HG03558 (cell line): ENCODE measurements at regions not wholly inside any gene's neighbourhood (a gene's known extent, or its start where the extent isn't known, plus 50 kb on each side); places are given as distances from the start of the nearest gene placed in this dataset.
"Not testable (repeated sequence)": the region's sequence is repeated elsewhere in the genome, so short reads cannot be mapped to it uniquely, and the experiment has no call there.

ENCODE experiments used
- ATAC-seq: cut with Tn5 transposase; IDR thresholded peaks from one replicate; pipeline ENCODE4 v1.9.1; 2021; ENCODE audit warnings: moderate number of reproducible peaks; ENCODE audit not compliant: unreplicated experiment; ENCODE audit errors: extremely low read depth

DNA sequence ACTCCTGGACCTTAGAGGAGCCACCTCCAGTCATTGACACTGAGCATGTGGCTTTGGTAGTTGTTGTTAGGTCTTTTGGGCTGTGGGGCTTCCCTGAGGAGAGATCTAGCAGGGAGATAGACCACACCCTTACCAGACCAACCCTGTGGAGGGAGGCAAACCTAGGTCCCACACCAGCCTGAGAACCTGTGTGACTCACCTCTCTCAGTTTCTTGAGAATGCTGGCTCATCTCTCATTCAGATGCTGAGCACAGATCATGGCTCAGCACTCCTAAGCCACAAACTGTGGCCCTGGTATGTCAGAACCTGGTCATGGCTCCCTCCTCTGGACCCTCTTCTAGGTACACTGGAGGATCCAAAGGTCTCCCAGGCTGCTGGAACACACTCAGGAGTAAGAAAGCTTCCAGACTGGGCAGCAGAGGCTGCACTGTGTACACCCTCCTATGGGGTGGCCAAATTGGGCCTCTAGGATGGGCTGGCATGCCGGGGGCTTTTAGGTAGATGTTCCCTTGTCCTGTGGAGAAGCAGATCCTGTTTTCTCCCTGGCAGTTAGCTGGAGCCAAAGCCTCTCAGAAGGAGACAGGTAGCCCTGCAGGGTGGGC, 1294.5 kb downstream of the KHDRBS2 start:
- ATAC-seq: no peak

DNA sequence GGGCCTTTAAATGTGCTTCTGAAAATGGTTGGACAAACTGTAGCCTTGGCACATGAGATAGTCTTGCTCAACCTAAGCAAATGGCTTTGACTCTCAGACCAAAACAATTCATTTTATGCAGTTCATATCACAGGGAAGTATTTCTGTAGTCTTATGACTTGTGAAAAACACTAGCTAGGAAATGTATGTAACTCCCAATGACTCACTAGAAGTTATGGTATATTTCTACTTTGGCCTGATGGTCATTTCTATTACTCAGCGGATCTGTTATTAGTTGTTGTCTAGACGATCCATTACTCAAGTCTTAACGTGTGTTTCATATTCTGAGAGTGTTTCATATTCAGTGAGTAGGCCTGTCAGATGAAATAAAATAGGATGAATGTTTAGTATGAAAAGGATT, 1333.5 kb downstream of the KHDRBS2 start:
- ATAC-seq: no peak

DNA sequence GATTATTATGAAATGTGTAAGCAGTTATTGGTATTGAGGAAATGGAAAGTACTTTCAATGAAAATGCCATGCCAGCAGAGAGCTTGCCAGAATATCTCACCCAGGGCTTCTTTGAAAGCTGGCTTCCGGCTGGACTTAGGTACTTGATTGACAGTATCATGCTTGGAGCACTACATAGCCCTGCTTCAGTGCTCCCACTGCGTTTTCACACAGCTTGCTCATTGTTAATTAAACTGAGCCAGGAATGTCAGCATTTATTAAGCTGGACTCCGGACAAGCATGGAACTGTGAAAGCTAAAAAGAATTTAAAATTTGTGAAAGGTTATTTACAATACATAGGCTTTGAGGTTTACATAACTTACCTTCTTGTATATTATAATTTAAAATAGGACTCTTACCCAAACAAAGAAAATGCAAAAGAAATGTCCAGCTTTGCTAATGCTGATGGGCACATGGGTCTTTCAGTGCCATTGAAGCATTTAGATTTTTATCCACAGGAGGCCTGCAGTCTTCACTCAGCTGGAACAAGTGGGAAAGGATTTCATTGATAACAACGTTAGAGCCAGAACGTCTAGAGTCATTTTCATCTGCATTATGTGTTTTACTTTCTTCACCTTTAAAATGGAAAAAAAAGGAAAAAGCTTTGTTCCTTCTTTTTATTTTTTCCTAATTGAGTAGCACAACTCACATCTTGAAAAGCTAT, 1335.7 kb downstream of the KHDRBS2 start:
- ATAC-seq: not testable (repeated sequence)

DNA sequence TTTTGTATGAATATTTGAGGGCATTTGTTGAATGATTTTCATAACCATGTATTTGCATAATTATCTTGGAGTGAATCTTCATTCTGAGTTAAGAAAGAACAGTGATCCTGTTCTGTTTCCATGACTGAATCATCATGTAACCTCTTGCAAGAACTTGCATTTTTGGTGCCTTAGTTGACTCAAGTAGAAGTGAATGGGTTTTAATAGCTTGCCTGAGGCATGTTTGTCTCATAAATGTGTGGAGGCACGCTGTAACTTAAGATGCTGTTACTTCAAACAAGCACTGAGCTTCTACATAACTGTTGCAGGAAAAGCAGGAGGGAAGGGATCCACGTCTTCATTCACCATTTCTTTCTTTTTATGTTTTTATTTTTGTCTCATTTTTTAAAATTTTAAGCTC, 1338.6 kb downstream of the KHDRBS2 start:
- not testable (repeated sequence) for ATAC-seq

- ATAC-seq: not testable (repeated sequence)
Observed at GRCh38 chr6:60944803-60945202, 1341.2 kb downstream of the KHDRBS2 start.

DNA sequence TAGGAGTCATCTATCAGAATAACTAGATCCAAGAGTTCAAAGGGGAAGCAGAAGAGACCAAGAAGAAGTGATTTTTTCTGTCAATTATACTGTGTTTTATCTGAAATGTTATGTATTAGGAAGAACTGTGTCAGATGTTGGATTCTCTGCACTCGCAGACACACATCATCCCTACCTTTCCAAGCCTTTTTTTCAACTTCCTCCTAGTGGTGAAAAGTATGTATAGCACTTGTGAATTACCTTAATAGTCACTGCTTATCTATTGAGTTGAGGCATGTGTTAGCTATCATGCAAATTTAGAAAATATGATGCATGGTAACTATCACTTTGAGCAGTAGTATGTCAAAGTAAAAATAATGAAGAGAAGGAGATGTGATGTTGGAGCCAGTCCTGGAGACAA, 1350.1 kb downstream of the KHDRBS2 start:
- ATAC-seq: not testable (repeated sequence)

- not testable (repeated sequence) for ATAC-seq
Observed at GRCh38 chr6:60919652-60920051, 1366.4 kb downstream of the KHDRBS2 start.

DNA sequence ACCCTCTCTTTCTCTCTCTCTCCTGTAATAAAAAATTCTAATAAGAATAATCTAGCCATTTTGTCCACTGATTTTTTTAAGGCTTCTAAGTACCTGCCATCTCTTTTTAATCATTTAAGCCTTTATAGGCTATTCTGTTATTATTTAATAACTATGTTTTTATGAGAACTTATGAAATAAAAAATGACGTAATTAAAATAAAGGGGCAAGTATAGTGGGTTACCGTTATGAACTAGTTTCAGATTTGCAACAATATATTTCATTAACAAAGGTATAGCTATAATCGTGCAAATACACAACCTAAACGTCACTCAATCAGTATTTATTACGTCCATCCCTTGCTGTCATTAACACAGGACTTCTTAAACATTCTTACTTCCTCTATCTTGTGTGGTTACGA, 1382.2 kb downstream of the KHDRBS2 start:
- ATAC-seq: not testable (repeated sequence)

DNA sequence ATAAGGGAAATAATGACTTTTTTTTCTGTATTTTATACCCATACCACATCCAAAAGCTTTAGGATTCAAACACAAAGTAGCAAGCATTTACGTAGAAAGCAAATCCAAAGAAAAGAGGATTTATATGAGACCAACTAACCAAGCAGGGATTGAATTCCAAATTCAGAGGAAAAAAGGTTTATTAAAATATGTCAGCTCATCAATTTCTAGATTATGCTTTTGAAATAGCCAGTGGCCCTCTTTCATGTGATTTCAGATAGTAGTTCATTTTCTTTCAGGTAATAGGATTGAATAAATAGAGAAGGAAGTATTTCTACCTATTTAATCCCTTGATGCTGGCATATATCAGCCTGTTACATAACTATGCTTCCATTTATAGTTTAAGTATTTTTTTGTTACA, 1392.7 kb downstream of the KHDRBS2 start:
- ATAC-seq: not testable (repeated sequence)

- ATAC-seq: no peak
Observed at GRCh38 chr6:60891606-60892005, 1394.4 kb downstream of the KHDRBS2 start.

DNA sequence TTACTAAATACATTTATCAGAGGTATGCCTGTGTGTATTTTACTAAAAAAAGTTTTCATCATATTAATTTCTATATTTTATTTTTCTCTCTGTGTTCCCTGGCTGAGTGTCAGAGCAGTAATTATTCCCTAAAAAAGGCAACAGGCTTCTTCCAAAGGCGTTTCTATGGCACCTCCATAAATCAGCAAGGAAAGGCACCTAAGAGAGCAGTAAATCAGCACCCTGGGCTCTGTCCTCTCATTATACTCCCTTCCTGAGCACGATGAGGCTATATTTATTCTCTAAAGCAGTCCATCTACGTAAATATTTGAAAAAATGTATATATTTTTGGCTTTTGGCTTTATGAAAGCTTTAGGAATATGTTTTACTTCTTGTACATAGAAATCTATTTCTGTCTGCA, 1408.6 kb downstream of the KHDRBS2 start:
- not testable (repeated sequence) for ATAC-seq

GRCh38 chr6:60870779-60871178, 1415.2 kb downstream of the KHDRBS2 start:
- ATAC-seq: not testable (repeated sequence)

- no peak for ATAC-seq
Observed at GRCh38 chr6:60867548-60867947, 1418.5 kb downstream of the KHDRBS2 start.

DNA sequence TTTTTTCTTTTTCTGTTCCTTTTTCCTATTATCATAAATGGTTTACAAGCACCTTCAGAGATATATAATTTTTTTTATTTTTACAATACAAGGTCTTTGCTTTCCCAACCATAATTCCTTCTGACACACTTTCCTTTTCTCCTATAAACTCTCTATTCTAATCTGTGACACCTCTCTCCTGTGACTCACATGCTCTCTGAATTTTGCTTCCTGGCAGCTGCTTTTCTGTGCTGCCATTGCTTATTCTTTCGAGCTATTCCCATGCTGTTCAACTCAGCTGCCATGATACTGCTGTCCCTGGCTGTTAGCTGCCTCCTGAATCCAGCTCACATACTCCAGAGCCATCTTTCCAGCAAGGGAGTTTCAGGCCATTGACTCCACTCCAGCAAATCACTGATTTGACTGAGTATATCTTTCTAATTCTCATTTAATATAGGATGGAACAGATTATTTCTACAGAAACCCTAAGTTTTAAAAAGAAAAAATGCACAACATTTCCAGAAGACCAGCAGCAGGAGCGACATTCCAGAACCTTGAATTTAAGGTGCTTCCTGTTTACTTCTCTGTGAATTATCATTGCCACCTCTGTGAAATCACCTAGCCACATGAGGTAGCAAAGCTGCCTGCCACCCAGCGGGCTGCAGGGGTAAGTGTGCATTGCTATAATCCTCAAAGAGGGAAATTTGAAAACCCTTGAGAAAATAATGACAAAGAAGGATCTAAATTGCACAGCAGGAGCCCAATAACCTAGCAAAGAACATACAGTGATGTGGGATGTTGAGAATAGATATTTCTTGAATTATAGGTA, 1442.6 kb downstream of the KHDRBS2 start:
- not testable (repeated sequence) for ATAC-seq

DNA sequence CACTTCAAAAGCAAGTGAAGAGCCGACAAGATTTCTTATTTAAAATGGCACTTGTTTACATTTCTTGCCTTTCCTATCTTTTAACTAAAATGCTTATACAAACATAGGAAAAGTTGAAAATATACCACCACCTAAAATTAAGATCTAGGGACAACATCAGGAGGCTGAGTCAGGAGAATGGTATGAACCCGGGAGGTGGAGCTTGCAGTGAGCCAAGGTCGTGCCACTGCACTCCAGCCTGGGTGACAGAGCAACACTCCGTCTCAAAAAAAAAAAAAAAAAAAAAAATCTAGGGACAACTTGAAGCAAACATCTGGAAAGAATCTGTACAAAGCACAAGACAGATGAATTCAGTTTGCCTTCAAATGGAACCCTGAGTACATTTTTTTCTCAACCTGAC, 1455.3 kb downstream of the KHDRBS2 start:
- ATAC-seq: not testable (repeated sequence)

GRCh38 chr6:60822597-60822996, 1463.4 kb downstream of the KHDRBS2 start:
- not testable (repeated sequence) for ATAC-seq

DNA sequence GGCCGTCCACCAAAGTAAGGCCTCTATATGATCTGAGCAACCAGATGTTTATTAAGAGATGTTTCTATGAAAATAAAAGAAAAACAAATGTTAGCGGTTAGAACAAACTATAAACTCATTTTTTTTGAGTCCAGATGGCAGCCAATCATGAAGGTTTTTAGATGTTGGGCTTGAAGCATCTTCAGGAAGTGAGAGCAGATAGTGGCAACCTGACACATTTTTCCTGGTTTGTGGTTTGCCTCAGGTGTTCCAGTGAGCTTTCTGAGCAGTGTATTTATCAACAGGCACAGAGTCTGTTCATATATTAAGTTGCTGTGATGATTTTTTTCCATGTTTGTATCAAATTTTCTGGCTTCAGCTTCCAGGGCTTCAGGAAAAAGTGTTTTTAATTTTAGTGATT, 1468.0 kb downstream of the KHDRBS2 start:
- not testable (repeated sequence) for ATAC-seq

- ATAC-seq: not testable (repeated sequence)
Observed at GRCh38 chr6:60814784-60815183, 1471.2 kb downstream of the KHDRBS2 start.

DNA sequence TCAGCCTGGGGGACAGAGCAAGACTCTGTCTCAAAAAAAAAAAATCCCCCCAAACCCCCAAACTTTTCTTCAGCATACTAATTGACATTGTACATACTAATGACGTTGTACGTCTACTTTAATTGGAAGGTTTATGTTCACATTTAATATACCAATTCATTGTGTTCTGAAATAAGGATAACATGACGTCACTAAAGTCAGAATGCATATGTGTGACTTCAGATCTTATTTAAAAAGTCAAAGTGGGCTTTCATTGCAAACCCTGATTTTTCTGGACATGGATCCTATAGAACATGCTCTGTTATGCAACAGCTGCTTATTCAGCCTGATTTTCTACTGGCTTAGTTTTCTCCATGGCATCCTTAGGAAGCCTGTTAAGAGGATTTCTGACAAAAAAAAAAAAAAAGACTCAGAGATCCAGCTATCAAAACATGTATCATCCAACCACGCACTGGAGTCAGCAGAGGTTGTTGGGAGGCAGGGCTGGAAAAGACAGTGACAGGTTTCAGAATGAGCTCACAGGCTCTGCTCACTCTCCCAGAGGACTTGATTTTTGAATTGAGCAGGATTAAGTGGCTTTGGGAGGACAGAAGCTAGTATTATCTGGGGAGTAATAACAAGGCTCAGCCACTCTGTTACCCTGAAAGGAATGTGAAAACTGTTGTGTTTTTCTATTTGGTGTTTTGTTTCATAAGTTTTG, 1472.0 kb downstream of the KHDRBS2 start:
- not testable (repeated sequence) for ATAC-seq

DNA sequence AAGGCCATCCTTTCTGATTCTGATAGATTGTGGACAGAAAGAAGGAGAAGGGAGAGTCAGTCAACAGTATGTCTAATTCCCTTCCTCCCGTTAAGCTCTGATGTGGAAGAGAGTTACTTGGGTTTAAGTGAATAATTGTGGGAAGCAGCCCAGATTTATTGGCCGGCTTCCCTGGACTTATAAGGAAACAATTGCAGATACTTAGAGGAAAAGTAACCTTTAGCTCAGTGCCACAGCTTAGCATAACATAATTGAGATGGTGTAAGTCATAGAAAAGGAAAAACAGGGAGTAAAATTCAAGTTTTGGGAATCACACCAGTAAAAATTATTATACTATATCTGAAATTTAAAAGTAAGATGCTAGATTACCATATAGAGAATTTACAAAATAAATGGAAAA, 1475.8 kb downstream of the KHDRBS2 start:
- not testable (repeated sequence) for ATAC-seq
